Naive thymus-derived CD8-positive, alpha-beta T cell (primary cell): ENCODE measurements at regions not wholly inside any gene's neighbourhood (a gene's known extent, or its start where the extent isn't known, plus 50 kb on each side); places are given as distances from the start of the nearest gene placed in this dataset.

Source experiments
- ATAC-seq, 2 donors: fragments of 150-1000 bp; cut with Tn5 transposase in 1 of 2; sonication (Bioruptor Pico), chemical (Tn5 transposase) in 1 of 2; 1 replicate in 1 of 2; 2 replicates in 1 of 2; pipeline ENCODE4 v1.10.0; 2021; ENCODE audit warnings: mild to moderate bottlenecking in 2 of 2, moderate library complexity in 2 of 2
- POLR2A ChIA-PET: fragments of 350-600 bp; sonication (Branson Sonifier 250); formaldehyde crosslinking; loops from one replicate; lab custom pipeline; 2021; ENCODE audit warnings: antibody characterized with exemption; lab: Charles Lee
- DNase-seq, 10 donors: peaks; one replicate each; pipeline versions ENCODE4 v3.0.0 to v3.0.0-alpha.2; 2020 to 2022
- H3K27ac Mint-ChIP-seq, 10 donors: one replicate each; pipeline ENCODE4 v1.8.0; 2020 to 2022; ENCODE audit warnings: mild to moderate bottlenecking in 10 of 10, mixed read lengths in 10 of 10, moderate library complexity in 4 of 10, inconsistent platforms in 1 of 10
- H3K27me3 Mint-ChIP-seq, 5 donors: one replicate each; pipeline ENCODE4 v1.8.0; 2021 to 2022; ENCODE audit warnings: mixed read lengths in 5 of 5
- H3K36me3 Mint-ChIP-seq, 3 donors: one replicate each; pipeline ENCODE4 v1.8.0; 2020 to 2022; ENCODE audit warnings: mixed read lengths in 3 of 3, mild to moderate bottlenecking in 2 of 3, inconsistent platforms in 1 of 3
- H3K4me1 Mint-ChIP-seq, 4 donors: one replicate each; pipeline ENCODE4 v1.8.0; 2021 to 2022; ENCODE audit warnings: mixed read lengths in 4 of 4
- H3K4me3 Mint-ChIP-seq, 10 donors: one replicate each; pipeline ENCODE4 v1.8.0; 2020 to 2022; ENCODE audit warnings: mild to moderate bottlenecking in 10 of 10, mixed read lengths in 10 of 10, moderate library complexity in 6 of 10, inconsistent platforms in 1 of 10
- H3K9me3 Mint-ChIP-seq, 9 donors: one replicate each; pipeline ENCODE4 v1.8.0; 2020 to 2022; ENCODE audit warnings: mixed read lengths in 9 of 9, mild to moderate bottlenecking in 3 of 9, inconsistent platforms in 1 of 9, moderate library complexity in 1 of 9

DNA sequence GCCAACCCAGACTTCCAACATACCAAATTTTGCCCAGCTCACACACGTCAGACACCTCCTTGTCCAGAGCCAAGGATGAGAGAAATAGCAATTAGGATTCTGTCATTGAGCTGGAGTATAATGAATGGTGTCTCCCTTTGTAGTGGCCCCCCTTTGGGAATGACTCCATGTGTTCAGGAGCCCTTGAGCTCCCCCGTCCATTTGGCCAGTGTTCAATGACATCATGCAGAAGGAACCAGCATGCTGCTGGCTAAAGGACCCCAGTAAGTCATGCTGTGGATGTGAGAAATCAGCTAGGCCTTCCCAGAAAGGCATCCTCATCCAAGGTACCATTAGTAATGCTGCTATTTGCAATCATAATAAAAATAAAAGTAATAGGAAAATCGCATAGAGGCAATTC lies 158.8 kb upstream of the SRRM4 start:
- Mint-ChIP-seq H3K27me3 (peaks cover 0 to 6% (median 0%) of the 10 kb centered on the region in 5 donors), H3K4me1 (no peaks in the 10 kb centered on the region), H3K4me3 (no peak overlapping the region), H3K9me3 (peaks cover 0 to 16% (median 6%) of the 10 kb centered on the region in 9 donors), H3K27ac (no peak overlapping the region), H3K36me3 (no peaks in the 10 kb centered on the region)
- ATAC-seq: no peak
- no peak for DNase-seq
- POLR2A ChIA-PET: no interaction called here

DNA sequence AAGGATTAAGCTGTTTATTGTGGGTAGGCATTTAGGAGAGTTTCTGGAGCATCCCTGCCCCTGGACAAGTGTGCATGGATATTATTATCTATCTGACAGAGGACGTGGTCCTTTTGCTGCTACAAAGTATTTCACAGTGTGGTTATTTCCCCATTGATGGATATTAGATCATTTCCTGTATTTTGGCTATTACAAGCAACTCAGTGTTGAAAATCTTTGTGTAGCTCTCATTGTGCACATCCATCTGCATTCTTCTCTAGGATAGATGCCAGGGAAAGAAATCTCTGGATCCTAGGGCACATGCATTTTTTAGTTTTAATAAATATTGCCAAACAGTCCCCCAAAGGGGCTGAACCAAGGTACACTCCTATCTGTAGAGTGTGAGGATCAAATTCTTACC lies 154.3 kb upstream of the SRRM4 start:
- H3K36me3 Mint-ChIP-seq: no peaks in the 10 kb centered on the region
- H3K9me3 Mint-ChIP-seq: peaks cover 0 to 16% (median 8%) of the 10 kb centered on the region in 9 donors
- H3K4me1 Mint-ChIP-seq: no peaks in the 10 kb centered on the region
- H3K4me3 Mint-ChIP-seq: no peak overlapping the region
- no peak for ATAC-seq
- POLR2A ChIA-PET: no interaction called here
- H3K27ac Mint-ChIP-seq: no peak overlapping the region
- DNase-seq: no peak
- H3K27me3 Mint-ChIP-seq: peaks cover 0 to 2% (median 0%) of the 10 kb centered on the region in 5 donors

DNA sequence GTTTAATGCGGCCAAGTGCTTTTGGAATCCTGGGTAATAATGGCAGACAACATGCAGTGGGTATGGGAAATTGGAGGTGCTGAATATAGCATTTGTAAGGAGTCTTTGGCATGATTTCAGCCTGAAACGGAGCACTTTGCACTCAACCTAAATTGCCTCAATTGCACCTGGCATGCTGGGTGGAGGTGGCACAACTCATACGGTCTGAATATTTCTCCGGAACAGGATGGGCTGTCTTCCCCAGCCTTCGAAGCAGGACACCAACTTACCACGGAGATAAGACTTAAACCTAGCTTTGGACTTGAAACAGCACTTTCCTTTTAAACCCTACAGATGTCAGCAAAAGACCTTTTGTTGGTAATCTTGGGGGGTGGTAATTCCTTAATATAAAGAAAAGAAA lies 153.7 kb upstream of the SRRM4 start:
- peaks cover 0 to 16% (median 8%) of the 10 kb centered on the region in 9 donors for H3K9me3 Mint-ChIP-seq
- ATAC-seq (no peak), DNase-seq (no peak)
- H3K27ac Mint-ChIP-seq: no peak overlapping the region
- H3K36me3 Mint-ChIP-seq: no peaks in the 10 kb centered on the region
- H3K4me3 Mint-ChIP-seq: no peak overlapping the region
- POLR2A ChIA-PET: no interaction called here
- H3K27me3 Mint-ChIP-seq: no peaks in the 10 kb centered on the region
- no peaks in the 10 kb centered on the region for H3K4me1 Mint-ChIP-seq

DNA sequence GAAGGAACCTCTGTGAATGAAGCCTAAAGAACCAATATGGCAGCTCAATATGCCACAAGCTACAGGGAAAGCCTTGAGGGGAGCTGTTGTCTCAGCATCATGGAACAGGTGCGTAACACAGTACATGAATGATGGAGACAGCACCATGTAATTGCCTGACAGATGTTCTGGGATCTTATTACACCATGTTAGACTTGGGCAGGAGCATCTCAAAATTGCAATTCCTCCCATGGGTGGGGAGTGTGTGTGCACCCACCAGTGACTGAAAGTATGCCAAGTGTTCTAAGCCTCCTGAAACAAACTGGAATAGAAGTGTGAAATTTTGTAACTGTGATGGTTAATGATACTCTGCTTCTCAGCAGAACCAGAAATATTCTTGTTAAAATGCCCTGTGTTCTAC lies 151.0 kb upstream of the SRRM4 start:
- POLR2A ChIA-PET: no interaction called here
- ATAC-seq: no peak
- no peak for DNase-seq
- Mint-ChIP-seq H3K9me3 (peaks cover 6 to 14% (median 9%) of the 10 kb centered on the region in 9 donors), H3K27ac (no peak overlapping the region), H3K4me1 (no peaks in the 10 kb centered on the region), H3K4me3 (no peak overlapping the region), H3K36me3 (no peaks in the 10 kb centered on the region), H3K27me3 (peaks cover 0 to 16% (median 2%) of the 10 kb centered on the region in 5 donors)

DNA sequence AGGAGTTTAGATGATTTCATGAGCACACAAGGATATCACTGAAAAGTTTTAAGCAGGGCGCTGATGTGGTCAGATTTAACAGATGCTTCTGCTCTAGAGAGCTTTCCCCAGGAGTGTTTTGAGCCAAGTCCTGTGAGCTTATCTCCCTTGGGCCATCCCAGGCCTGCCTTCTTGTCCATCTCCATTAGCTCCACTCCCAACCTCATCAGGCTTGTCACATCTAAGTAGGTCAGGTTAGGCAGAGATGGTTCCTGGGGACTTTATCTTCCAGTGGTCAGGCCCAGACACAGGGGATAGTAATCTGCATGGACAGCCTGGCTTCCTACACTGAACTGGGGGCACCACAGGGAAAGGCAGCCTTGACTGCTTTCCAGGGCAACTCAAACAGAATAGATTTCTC lies 145.4 kb upstream of the SRRM4 start:
- POLR2A ChIA-PET: no interaction called here
- Mint-ChIP-seq H3K4me1 (no peaks in the 10 kb centered on the region), H3K27me3 (peaks cover 0 to 18% (median 2%) of the 10 kb centered on the region in 5 donors), H3K36me3 (no peaks in the 10 kb centered on the region), H3K9me3 (peaks cover 0 to 18% (median 5%) of the 10 kb centered on the region in 9 donors), H3K27ac (no peak overlapping the region), H3K4me3 (no peak overlapping the region)
- DNase-seq (no peak), ATAC-seq (no peak)

DNA sequence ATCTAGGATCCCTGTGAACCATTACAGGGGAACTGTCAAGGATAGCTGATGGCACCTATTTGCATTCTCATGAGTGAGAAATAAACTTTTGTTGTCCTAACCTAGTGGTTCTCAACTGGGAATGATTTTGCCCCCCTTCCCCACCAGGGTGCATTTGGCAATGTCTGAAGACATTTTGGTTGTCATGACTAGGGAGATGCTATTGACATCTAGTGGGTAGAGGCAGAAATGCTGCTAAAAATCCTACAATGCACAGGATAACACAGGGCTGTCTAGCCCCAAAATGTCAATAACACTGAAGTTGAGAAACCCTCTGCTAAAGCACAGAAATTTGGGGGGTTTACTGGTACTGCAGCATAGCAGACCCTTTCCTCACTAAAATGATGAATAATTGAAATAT lies 140.9 kb upstream of the SRRM4 start:
- DNase-seq: no peak
- H3K4me3 Mint-ChIP-seq: no peak overlapping the region
- H3K4me1 Mint-ChIP-seq: no peaks in the 10 kb centered on the region
- ATAC-seq: no peak
- H3K27me3 Mint-ChIP-seq: peaks cover 0 to 3% (median under 1%) of the 10 kb centered on the region in 5 donors
- H3K27ac Mint-ChIP-seq: no peak overlapping the region
- no peaks in the 10 kb centered on the region for H3K36me3 Mint-ChIP-seq
- H3K9me3 Mint-ChIP-seq: peaks cover 0 to 12% (median 0%) of the 10 kb centered on the region in 9 donors
- POLR2A ChIA-PET: no interaction called here

DNA sequence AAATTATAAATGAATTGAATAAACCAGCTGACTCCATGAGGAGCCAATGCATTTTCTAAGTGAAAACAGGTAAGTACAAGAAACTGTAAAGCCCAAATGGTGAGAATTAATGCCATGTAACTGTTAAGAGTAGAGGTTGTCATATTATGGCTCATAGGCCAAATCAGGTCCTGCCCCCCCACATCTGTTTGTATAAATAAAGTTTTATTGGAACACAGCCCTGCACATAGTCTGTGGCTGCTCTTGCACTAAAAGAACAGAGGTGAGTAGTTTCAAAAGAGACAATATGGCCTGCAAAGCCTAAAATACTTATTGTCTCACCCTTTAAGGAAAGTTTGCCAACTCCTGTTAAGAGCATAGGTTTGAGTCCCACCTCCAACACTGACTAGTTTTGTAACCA lies 140.5 kb upstream of the SRRM4 start:
- Mint-ChIP-seq H3K9me3 (peaks cover 0 to 8% (median 0%) of the 10 kb centered on the region in 9 donors), H3K27ac (no peak overlapping the region), H3K36me3 (no peaks in the 10 kb centered on the region), H3K4me3 (no peak overlapping the region), H3K4me1 (no peaks in the 10 kb centered on the region), H3K27me3 (peaks cover 0 to 3% (median 0%) of the 10 kb centered on the region in 5 donors)
- DNase-seq (no peak), ATAC-seq (no peak)
- POLR2A ChIA-PET: no interaction called here

DNA sequence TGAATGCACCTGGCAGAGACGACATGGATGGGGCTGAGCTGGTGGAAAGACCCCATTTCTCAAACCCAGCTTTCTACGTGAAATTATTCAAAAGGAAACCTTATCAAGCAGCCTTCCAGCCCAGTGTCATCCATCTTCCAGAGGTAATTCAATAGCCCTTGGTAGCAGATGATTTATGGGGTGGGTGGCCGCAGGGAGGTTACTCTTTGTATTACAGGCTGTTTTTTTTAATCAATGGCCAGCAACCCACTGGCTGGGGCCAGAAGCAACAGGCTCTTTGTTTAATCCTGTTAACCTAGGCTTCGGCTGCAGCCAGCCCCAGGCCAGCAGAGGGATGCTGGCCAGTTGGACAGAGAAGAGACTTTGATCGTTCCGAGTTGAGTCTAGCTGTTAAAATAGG lies 139.8 kb upstream of the SRRM4 start:
- Mint-ChIP-seq H3K4me3 (no peak overlapping the region), H3K27me3 (peaks cover 0 to 6% (median 3%) of the 10 kb centered on the region in 5 donors), H3K4me1 (no peaks in the 10 kb centered on the region), H3K36me3 (no peaks in the 10 kb centered on the region), H3K9me3 (peaks cover 0 to 8% (median 0%) of the 10 kb centered on the region in 9 donors), H3K27ac (no peak overlapping the region)
- no peak for DNase-seq
- ATAC-seq: no peak
- POLR2A ChIA-PET: no interaction called here

DNA sequence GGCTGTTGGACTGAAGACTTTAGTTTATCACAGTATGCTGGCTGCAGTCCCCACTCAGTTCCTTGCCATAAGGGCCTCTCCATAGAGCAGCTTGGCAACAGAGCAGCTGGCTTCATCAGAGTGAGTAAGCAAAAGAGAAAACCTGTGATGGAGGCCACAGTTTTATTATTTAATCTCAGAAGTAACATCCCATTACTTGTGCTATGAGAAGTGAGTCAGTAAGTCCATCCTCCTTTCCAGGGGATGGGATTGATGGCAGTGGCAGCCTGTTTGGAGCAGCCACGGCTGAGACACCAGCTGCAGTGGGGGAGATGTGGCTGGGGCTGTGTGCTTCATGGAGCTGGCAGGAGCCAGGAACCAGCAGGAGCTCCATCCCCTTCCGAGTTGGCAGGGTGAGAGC lies 138.5 kb upstream of the SRRM4 start:
- ATAC-seq: no peak
- no peaks in the 10 kb centered on the region for H3K4me1 Mint-ChIP-seq
- POLR2A ChIA-PET: no interaction called here

DNA sequence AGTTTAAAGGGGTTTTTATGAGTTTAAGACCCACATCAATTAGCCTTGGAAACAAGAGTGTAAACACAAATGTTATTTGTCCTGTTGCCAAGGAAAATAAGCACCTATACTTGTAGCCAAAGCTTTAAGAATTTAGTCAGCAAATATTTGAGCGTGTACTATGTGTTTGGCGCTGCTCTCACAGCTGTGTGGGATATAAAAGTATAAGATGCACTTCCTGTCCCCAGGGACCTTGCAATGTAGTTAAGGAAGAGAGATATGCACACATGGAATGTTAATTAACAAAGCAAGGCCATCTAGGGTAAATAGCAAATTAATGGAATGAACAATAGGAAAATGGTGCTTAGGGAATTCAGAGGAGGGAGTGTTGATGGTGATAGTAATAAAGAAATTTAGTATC lies 134.9 kb upstream of the SRRM4 start:
- Mint-ChIP-seq H3K9me3 (peaks cover 0 to 3% (median 0%) of the 10 kb centered on the region in 9 donors), H3K36me3 (no peaks in the 10 kb centered on the region), H3K4me1 (no peaks in the 10 kb centered on the region), H3K27me3 (peaks cover 0 to 17% (median 5%) of the 10 kb centered on the region in 5 donors), H3K27ac (no peak overlapping the region), H3K4me3 (no peak overlapping the region)
- no peak for ATAC-seq
- POLR2A ChIA-PET: no interaction called here
- DNase-seq: no peak

More for the DNA sequence above, 138.5 kb upstream of the SRRM4 start:
- Mint-ChIP-seq H3K4me3 (no peak overlapping the region), H3K9me3 (peaks cover 0 to 8% (median 0%) of the 10 kb centered on the region in 9 donors), H3K36me3 (no peaks in the 10 kb centered on the region), H3K27me3 (peaks cover 0 to 12% (median 3%) of the 10 kb centered on the region in 5 donors), H3K27ac (no peak overlapping the region)
- DNase-seq: no peak

DNA sequence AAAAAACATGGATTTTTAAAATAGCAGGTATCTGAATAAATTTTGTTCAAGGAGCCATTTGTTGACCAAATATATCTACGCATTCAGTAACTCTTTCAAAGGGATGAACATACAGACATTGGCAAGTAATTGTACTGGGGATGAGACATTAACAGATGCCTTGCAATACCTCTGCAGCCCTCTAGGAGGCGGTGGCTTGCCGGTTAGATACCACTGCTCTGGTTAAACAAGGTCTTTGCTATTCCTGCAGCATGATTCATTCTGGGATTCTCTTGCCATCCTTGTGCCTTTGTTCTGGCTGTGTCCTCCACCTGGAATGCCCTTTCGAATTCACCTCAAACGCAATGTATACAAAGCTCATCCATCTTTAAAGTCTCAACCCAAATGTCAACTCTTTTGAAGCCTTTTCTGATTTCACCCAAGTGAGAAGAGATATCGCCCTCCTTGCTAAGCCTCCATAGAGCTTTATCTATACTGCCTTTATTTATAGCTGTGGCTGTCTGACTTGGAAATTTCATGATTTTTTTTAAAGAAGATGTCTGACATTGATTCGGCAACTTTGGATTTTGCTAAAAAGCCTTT lies 131.0 kb upstream of the SRRM4 start:
- Mint-ChIP-seq H3K9me3 (peaks cover 0 to 10% (median 0%) of the 10 kb centered on the region in 9 donors), H3K27ac (no peak overlapping the region), H3K27me3 (peaks cover 2 to 40% (median 6%) of the 10 kb centered on the region in 5 donors), H3K36me3 (no peaks in the 10 kb centered on the region), H3K4me1 (no peaks in the 10 kb centered on the region), H3K4me3 (no peak overlapping the region)
- DNase-seq (no peak), ATAC-seq (no peak)
- POLR2A ChIA-PET: no interaction called here

DNA sequence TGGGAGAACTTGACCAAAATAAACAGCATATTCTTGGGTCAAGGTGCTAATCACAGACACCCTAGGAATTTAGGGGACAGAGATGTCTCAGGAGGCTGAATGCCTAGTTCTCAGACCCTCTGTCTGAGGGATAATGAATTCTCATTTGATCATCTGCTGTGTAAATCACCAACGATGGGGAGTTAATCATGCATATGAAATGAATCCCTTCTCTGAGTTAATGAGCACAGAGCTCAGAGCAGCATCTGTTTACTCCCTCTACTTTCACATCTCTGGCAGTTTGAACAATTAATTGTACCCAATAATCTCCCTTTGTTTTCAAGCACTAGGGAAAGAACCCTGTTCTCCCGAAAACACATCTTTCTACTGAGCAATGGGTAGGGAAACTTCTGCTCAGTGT lies 129.4 kb upstream of the SRRM4 start:
- Mint-ChIP-seq H3K27ac (no peak overlapping the region), H3K27me3 (peaks cover 2 to 31% (median 6%) of the 10 kb centered on the region in 5 donors), H3K36me3 (no peaks in the 10 kb centered on the region), H3K4me3 (no peak overlapping the region), H3K9me3 (peaks cover 0 to 10% (median 0%) of the 10 kb centered on the region in 9 donors), H3K4me1 (no peaks in the 10 kb centered on the region)
- DNase-seq (no peak), ATAC-seq (no peak)
- POLR2A ChIA-PET: no interaction called here

DNA sequence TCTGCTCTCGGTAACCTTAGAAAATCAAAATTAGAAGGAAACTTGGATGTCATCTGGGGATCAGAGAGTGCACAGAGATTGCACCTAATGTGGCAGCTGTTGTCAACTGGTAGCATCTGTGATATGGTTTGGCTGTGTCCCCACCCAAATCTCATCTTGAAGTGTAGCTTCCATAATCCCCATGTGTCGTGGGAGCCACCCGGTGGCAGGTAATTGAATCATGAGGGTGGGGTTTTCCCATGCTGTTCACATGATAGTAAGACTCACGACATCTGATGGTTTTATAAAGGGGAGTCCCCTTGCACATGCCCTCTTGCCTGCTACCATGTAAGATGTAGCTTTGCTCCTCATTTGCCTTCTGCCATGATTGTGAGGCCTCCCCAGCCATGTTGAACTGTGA lies 127.7 kb upstream of the SRRM4 start:
- DNase-seq (no peak), ATAC-seq (no peak)
- no peaks in the 10 kb centered on the region for H3K4me1 Mint-ChIP-seq
- POLR2A ChIA-PET: no interaction called here
- H3K4me3 Mint-ChIP-seq: no peak overlapping the region
- no peak overlapping the region for H3K27ac Mint-ChIP-seq
- no peaks in the 10 kb centered on the region for H3K36me3 Mint-ChIP-seq
- H3K27me3 Mint-ChIP-seq: peaks cover 1 to 34% (median 4%) of the 10 kb centered on the region in 5 donors
- H3K9me3 Mint-ChIP-seq: peaks cover 0 to 23% (median 4%) of the 10 kb centered on the region in 9 donors

DNA sequence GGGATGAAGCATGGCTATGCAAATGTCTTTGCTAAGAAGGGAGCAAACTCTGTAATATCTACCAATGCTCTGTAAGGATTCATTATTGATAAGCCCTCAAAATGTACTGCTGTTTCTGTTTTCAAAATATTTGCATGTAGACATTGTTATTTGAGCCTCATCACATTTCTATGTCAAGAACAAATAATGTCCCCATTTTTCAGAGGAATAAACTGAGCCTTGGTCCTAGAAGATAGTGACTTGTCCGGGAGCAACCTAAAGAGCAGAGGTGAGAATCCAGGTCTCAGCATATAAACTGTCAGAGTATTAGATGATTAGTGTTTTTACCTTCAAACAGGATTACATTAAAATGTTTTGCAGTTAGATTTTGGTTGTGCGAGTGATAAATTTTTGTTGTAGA lies 125.5 kb upstream of the SRRM4 start:
- ATAC-seq (no peak), DNase-seq (no peak)
- POLR2A ChIA-PET: no interaction called here
- H3K4me3 Mint-ChIP-seq: no peak overlapping the region
- no peaks in the 10 kb centered on the region for H3K36me3 Mint-ChIP-seq
- peaks cover 1 to 34% (median 3%) of the 10 kb centered on the region in 5 donors for H3K27me3 Mint-ChIP-seq
- H3K4me1 Mint-ChIP-seq: no peaks in the 10 kb centered on the region
- H3K27ac Mint-ChIP-seq: no peak overlapping the region
- peaks cover 0 to 23% (median 4%) of the 10 kb centered on the region in 9 donors for H3K9me3 Mint-ChIP-seq
